SK-N-SH (cell line): ENCODE measurements at regions not wholly inside any gene's neighbourhood (a gene's known extent, or its start where the extent isn't known, plus 50 kb on each side); places are given as distances from the start of the nearest gene placed in this dataset.

Source experiments
- CTCF ChIA-PET: fragments of 300-600, 350-600 bp; formaldehyde crosslinking; extraction: SDS; loops from one replicate; lab custom pipeline; 2021; lab: Yijun Ruan, JAX
- POLR2A ChIA-PET: fragments of 350-600 bp; sonication (Branson Sonifier 250); formaldehyde crosslinking; extraction: SDS; loops from one replicate; lab custom pipeline; 2020; ENCODE audit warnings: antibody characterized with exemption, inconsistent platforms; lab: Yijun Ruan, JAX
- DNase-seq: peaks from one replicate; pipeline ENCODE4 v3.0.0; 2012
- H2AFZ ChIP-seq: fragments of 200-600 bp; sonication (generic); 2 replicates; pipeline ENCODE4 v1.8.1; 2016; ENCODE audit warnings: antibody characterized with exemption, mild to moderate bottlenecking, low read depth
- H3F3A ChIP-seq: fragments of 200-600 bp; sonication (generic); replicated peaks from 2 replicates; pipeline ENCODE3; 2016; ENCODE audit warnings: antibody characterized with exemption, mild to moderate bottlenecking; ENCODE audit not compliant: insufficient read depth
- H3K27ac ChIP-seq, 2 experiments: fragments of 200-500 bp in 1 of 2; fragments of 200-600 bp in 1 of 2; sonication (Bioruptor generic) in 1 of 2; sonication (generic), shearing (Covaris generic) in 1 of 2; 2 replicates each; pipeline versions ENCODE4 v1.5.1 to v1.6.1; 2014 to 2016; ENCODE audit warnings: low read depth in 2 of 2, inconsistent platforms in 1 of 2, low read length in 1 of 2, mild to moderate bottlenecking in 1 of 2, mixed read lengths in 1 of 2
- H3K27me3 ChIP-seq: fragments of 200-600 bp; sonication (generic), shearing (Covaris generic); 2 replicates; pipeline ENCODE4 v1.6.1; 2016; ENCODE audit warnings: mixed run types; ENCODE audit not compliant: insufficient read depth
- H3K36me3 ChIP-seq, 2 experiments: fragments of 200-500 bp in 1 of 2; fragments of 200-600 bp in 1 of 2; sonication (Bioruptor generic) in 1 of 2; sonication (generic) in 1 of 2; replicated peaks in 1 of 2; 2 replicates each; pipeline versions ENCODE3 to v1.5.1; 2014 to 2016; ENCODE audit warnings: low read length in 1 of 2, mild to moderate bottlenecking in 1 of 2; ENCODE audit not compliant: insufficient read depth in 2 of 2, control insufficient read depth in 1 of 2
- H3K4me1 ChIP-seq, 2 experiments: fragments of 200-500 bp in 1 of 2; fragments of 200-600 bp in 1 of 2; sonication (Bioruptor generic) in 1 of 2; sonication (generic), shearing (Covaris generic) in 1 of 2; 2 replicates each; pipeline versions ENCODE4 v1.5.1 to v1.6.1; 2014 to 2016; ENCODE audit warnings: low read depth in 1 of 2, low read length in 1 of 2, mixed run types in 1 of 2; ENCODE audit not compliant: insufficient read depth in 2 of 2, control insufficient read depth in 1 of 2
- H3K4me2 ChIP-seq: fragments of 200-600 bp; sonication (generic), shearing (Covaris generic); 2 replicates; pipeline ENCODE4 v1.6.1; 2017; ENCODE audit warnings: mixed run types
- H3K4me3 ChIP-seq, 2 experiments: fragments of 200-500 bp in 1 of 2; fragments of 200-600 bp in 1 of 2; sonication (Bioruptor generic) in 1 of 2; sonication (generic), shearing (Covaris generic) in 1 of 2; 2 replicates each; pipeline versions ENCODE4 v1.5.1 to v1.8.1; 2014 to 2016; ENCODE audit warnings: low read depth in 2 of 2, inconsistent platforms in 1 of 2, low read length in 1 of 2, mild to moderate bottlenecking in 1 of 2, mixed read lengths in 1 of 2, moderate library complexity in 1 of 2
- H3K79me2 ChIP-seq: fragments of 200-600 bp; sonication (generic); 2 replicates; pipeline ENCODE4 v1.8.1; 2017; ENCODE audit warnings: mild to moderate bottlenecking; ENCODE audit not compliant: insufficient read depth
- H3K9ac ChIP-seq: fragments of 200-600 bp; sonication (generic); 2 replicates; pipeline ENCODE4 v1.6.1; 2017; ENCODE audit warnings: mixed run types
- H3K9me2 ChIP-seq: fragments of 200-600 bp; sonication (generic); 2 replicates; pipeline ENCODE4 v1.6.1; 2017; ENCODE audit warnings: mixed run types
- H3K9me3 ChIP-seq: fragments of 200-600 bp; sonication (generic); 2 replicates; pipeline ENCODE4 v1.6.1; 2017; ENCODE audit warnings: mixed run types, mild to moderate bottlenecking, moderate library complexity
- H4K20me1 ChIP-seq: fragments of 200-600 bp; sonication (generic); 2 replicates; pipeline ENCODE4 v1.6.1; 2017; ENCODE audit warnings: mild to moderate bottlenecking, mixed run types; ENCODE audit not compliant: insufficient read depth
- CTCF ChIP-seq: fragments of 200-600 bp; sonication (generic); IDR thresholded peaks from 2 replicates; pipeline ENCODE4 v1.6.1; 2017; ENCODE audit warnings: antibody characterized with exemption, mild to moderate bottlenecking, moderate library complexity
- ELF1 ChIP-seq: IDR thresholded peaks from 2 replicates; pipeline ENCODE4 v1.4.0; 2012
- EP300 ChIP-seq, 2 experiments: IDR thresholded peaks; 2 replicates each; pipeline versions ENCODE4 v1.4.0 to v1.6.1; 2012; ENCODE audit warnings: borderline replicate concordance in 1 of 2, low read depth in 1 of 2, low read length in 1 of 2
- EZH2phosphoT487 ChIP-seq: fragments of 200-600 bp; sonication (generic); IDR thresholded peaks from 2 replicates; pipeline ENCODE4 v1.6.1; 2017; ENCODE audit warnings: low read depth, mixed run types, mild to moderate bottlenecking, antibody characterized with exemption, moderate library complexity, borderline replicate concordance
- FOSL2 ChIP-seq: IDR thresholded peaks from 2 replicates; pipeline ENCODE4 v1.4.0; 2012; ENCODE audit warnings: low read depth, mild to moderate bottlenecking, moderate library complexity, borderline replicate concordance
- FOXJ3 ChIP-seq: sonication (generic); formaldehyde crosslinking; IDR thresholded peaks from 2 replicates; pipeline ENCODE4 v1.5.1; 2020; ENCODE audit warnings: mild to moderate bottlenecking, missing genetic modification reagents
- GABPA ChIP-seq: IDR thresholded peaks from 2 replicates; pipeline ENCODE4 v1.4.0; 2012; ENCODE audit warnings: low read depth, mild to moderate bottlenecking
- MEF2A ChIP-seq: IDR thresholded peaks from 2 replicates; pipeline ENCODE4 v1.4.0; 2012; ENCODE audit warnings: low read depth, borderline replicate concordance
- MXI1 ChIP-seq: IDR thresholded peaks from 2 replicates; pipeline ENCODE4 v1.6.1; 2012; ENCODE audit warnings: mild to moderate bottlenecking, low read depth, low read length, improper control_type of control experiment
- NFIC ChIP-seq: IDR thresholded peaks from 2 replicates; pipeline ENCODE4 v1.4.0; 2012; ENCODE audit warnings: borderline replicate concordance
- RFX5 ChIP-seq: IDR thresholded peaks from 2 replicates; pipeline ENCODE4 v1.6.1; 2012; ENCODE audit warnings: mild to moderate bottlenecking, improper control_type of control experiment, low read length
- RXRA ChIP-seq: IDR thresholded peaks from 2 replicates; pipeline ENCODE4 v1.4.0; 2012; ENCODE audit warnings: low read depth, mild to moderate bottlenecking, borderline replicate concordance
- SMC3 ChIP-seq: IDR thresholded peaks from 2 replicates; pipeline ENCODE4 v1.6.1; 2012; ENCODE audit warnings: low read depth, low read length, improper control_type of control experiment
- TCF12 ChIP-seq: IDR thresholded peaks from 2 replicates; pipeline ENCODE4 v1.4.0; 2012
- TEAD4 ChIP-seq: IDR thresholded peaks from 2 replicates; pipeline ENCODE4 v1.4.0; 2012; ENCODE audit warnings: mild to moderate bottlenecking, borderline replicate concordance; ENCODE audit not compliant: insufficient read depth
- YY1 ChIP-seq: IDR thresholded peaks from 2 replicates; pipeline ENCODE4 v1.4.0; 2012; ENCODE audit warnings: low read depth, mild to moderate bottlenecking
- WGBS: methylation state at CpG from one replicate; pipeline ENCODE4 v1.1.6; 2017; ENCODE audit warnings: low lambda C conversion rate; 5-methylcytosine and 5-hydroxymethylcytosine counted together
- TF ChIP-seq, protein P1 (sequence below): IDR thresholded peaks from 2 replicates; pipeline ENCODE4; 2012
- TF ChIP-seq, protein P2 (sequence below): fragments of 150-350 bp; IDR thresholded peaks from 2 replicates; pipeline ENCODE4 v1.6.1; 2016; ENCODE audit warnings: mild to moderate bottlenecking, low read depth, low read length
- TF ChIP-seq, protein P3 (sequence below): fragments of 150-350 bp; IDR thresholded peaks from 2 replicates; pipeline ENCODE4 v1.6.1; 2017; ENCODE audit warnings: antibody characterized with exemption, low read length, low read depth, borderline replicate concordance
- TF ChIP-seq, protein P4 (sequence below): IDR thresholded peaks from 2 replicates; pipeline ENCODE4 v1.4.0; 2012; ENCODE audit warnings: low read depth
- TF ChIP-seq, protein P5 (sequence below): IDR thresholded peaks from 2 replicates; pipeline ENCODE4 v1.4.0; 2012; ENCODE audit warnings: low read depth, borderline replicate concordance

GRCh38 chr7:118755067-118755625 lies 530.6 kb downstream of the ANKRD7 start:
- no peaks in the 10 kb centered on the region for H3F3A ChIP-seq
- TF ChIP-seq TCF12, result no peak
- no peak for TF ChIP-seq MEF2A
- TF ChIP-seq, protein P1, sequence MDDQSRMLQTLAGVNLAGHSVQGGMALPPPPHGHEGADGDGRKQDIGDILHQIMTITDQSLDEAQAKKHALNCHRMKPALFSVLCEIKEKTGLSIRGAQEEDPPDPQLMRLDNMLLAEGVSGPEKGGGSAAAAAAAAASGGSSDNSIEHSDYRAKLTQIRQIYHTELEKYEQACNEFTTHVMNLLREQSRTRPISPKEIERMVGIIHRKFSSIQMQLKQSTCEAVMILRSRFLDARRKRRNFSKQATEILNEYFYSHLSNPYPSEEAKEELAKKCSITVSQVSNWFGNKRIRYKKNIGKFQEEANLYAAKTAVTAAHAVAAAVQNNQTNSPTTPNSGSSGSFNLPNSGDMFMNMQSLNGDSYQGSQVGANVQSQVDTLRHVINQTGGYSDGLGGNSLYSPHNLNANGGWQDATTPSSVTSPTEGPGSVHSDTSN, result no peak
- TF ChIP-seq, all 33 proteins: peak for 0
- H2AFZ ChIP-seq, result no peak overlapping the region
- 21% methylated on average over 3 of the region's 3 CpGs for WGBS
- no peaks in the 10 kb centered on the region for H3K9me2 ChIP-seq
- DNase-seq, result no peak
- no peak overlapping the region for H3K4me3 ChIP-seq
- H3K79me2 ChIP-seq, result no peaks in the 10 kb centered on the region
- H3K27me3 ChIP-seq, result no peaks in the 10 kb centered on the region
- H3K27ac ChIP-seq, result no peak overlapping the region
- no peaks in the 10 kb centered on the region for H3K4me1 ChIP-seq
- no peaks in the 10 kb centered on the region for H4K20me1 ChIP-seq
- no peaks in the 10 kb centered on the region for H3K9me3 ChIP-seq
- ChIA-PET CTCF (interaction anchor here (0.7 to 1.7 kb wide), 2 partner anchors 43 to 402 kb away, joined by 3 to 5 read pairs; no protein-coding TSS in a partner anchor), POLR2A (no interaction called here)
- no peak overlapping the region for H3K4me2 ChIP-seq
- no peak overlapping the region for H3K9ac ChIP-seq
- no peaks in the 10 kb centered on the region for H3K36me3 ChIP-seq

DNA sequence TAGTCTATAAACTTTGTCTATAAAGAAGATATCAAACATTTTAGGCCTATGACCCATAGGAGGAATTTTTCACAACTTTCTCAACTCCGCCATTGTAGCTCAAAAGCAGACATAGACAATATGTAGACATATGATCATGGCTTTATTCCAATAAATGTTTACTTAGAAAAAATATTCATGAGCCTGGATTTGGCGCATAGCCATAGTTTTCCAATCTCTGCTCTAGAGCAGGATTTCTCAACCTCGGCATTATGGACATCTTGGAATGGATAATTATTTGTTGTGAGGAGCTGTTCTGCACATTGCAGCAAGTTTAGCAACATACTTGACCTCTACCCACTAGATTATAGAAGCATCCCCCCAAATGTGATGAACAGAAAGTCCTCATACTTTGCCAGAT lies 532.6 kb downstream of the ANKRD7 start:
- CTCF ChIA-PET, result no interaction called here

More for the DNA sequence above, 532.6 kb downstream of the ANKRD7 start:
- DNase-seq, result no peak
- no peaks in the 10 kb centered on the region for H3K79me2 ChIP-seq
- no peak overlapping the region for H3K4me2 ChIP-seq
- TF ChIP-seq SMC3 (no peak), TEAD4 (no peak), CTCF (no peak), FOSL2 (no peak), RXRA (no peak), FOXJ3 (CRISPR knock-in tag) (no peak), YY1 (no peak), MXI1 (no peak), GABPA (no peak), RFX5 (no peak), EP300 (IDR thresholded peaks at IDR 0.05; ENCODE audit: borderline replicate concordance in 1 of 2, low read depth in 1 of 2, low read length in 1 of 2) (no peak), ELF1 (no peak), NFIC (no peak), EZH2phosphoT487 (no peak)
- TF ChIP-seq, protein P2, sequence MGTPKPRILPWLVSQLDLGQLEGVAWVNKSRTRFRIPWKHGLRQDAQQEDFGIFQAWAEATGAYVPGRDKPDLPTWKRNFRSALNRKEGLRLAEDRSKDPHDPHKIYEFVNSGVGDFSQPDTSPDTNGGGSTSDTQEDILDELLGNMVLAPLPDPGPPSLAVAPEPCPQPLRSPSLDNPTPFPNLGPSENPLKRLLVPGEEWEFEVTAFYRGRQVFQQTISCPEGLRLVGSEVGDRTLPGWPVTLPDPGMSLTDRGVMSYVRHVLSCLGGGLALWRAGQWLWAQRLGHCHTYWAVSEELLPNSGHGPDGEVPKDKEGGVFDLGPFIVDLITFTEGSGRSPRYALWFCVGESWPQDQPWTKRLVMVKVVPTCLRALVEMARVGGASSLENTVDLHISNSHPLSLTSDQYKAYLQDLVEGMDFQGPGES, result no peak
- TF ChIP-seq, protein P3, sequence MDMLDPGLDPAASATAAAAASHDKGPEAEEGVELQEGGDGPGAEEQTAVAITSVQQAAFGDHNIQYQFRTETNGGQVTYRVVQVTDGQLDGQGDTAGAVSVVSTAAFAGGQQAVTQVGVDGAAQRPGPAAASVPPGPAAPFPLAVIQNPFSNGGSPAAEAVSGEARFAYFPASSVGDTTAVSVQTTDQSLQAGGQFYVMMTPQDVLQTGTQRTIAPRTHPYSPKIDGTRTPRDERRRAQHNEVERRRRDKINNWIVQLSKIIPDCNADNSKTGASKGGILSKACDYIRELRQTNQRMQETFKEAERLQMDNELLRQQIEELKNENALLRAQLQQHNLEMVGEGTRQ, result no peak
- TF ChIP-seq, protein P4, sequence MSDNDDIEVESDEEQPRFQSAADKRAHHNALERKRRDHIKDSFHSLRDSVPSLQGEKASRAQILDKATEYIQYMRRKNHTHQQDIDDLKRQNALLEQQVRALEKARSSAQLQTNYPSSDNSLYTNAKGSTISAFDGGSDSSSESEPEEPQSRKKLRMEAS, result no peak
- TF ChIP-seq, protein P5, sequence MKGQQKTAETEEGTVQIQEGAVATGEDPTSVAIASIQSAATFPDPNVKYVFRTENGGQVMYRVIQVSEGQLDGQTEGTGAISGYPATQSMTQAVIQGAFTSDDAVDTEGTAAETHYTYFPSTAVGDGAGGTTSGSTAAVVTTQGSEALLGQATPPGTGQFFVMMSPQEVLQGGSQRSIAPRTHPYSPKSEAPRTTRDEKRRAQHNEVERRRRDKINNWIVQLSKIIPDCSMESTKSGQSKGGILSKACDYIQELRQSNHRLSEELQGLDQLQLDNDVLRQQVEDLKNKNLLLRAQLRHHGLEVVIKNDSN, result no peak
- no peak overlapping the region for H3K27ac ChIP-seq
- no peaks in the 10 kb centered on the region for H3K4me1 ChIP-seq
- H4K20me1 ChIP-seq, result no peaks in the 10 kb centered on the region
- H3K27me3 ChIP-seq, result no peaks in the 10 kb centered on the region
- no peak overlapping the region for H3K4me3 ChIP-seq
- H3K9me2 ChIP-seq, result no peaks in the 10 kb centered on the region
- WGBS, result 45% methylated on average over 3 of the region's 3 CpGs
- POLR2A ChIA-PET, result no interaction called here
- no peak overlapping the region for H3K9ac ChIP-seq
- no peaks in the 10 kb centered on the region for H3K36me3 ChIP-seq
- no peaks in the 10 kb centered on the region for H3K9me3 ChIP-seq
- H3F3A ChIP-seq, result no peaks in the 10 kb centered on the region
- no peak overlapping the region for H2AFZ ChIP-seq
